ENCODE measurements at regions not wholly inside any gene's neighbourhood (a gene's known extent, or its start where the extent isn't known, plus 50 kb on each side); places are given as distances from the start of the nearest gene placed in this dataset.

- ATAC-seq (ENCODE audit: insufficient read depth, low FRiP score) (no peak), DNase-seq (no peak)
- Histone ChIP-seq H3K9ac (ENCODE audit: insufficient read depth in 1 of 2, low read length in 2 of 2) (no peak overlapping the region), H3K4me3 (no peak overlapping the region), H3K4me1 (ENCODE audit: control insufficient read depth in 5 of 5, insufficient read depth in 5 of 5, low read length in 5 of 5) (peaks cover 0 to under 1% (median 0%) of the 10 kb centered on the region in 5 donors), H3K27me3 (ENCODE audit: control insufficient read depth in 3 of 3, insufficient read depth in 3 of 3, low read length in 2 of 3) (no peaks in the 10 kb centered on the region), H3K9me3 (ENCODE audit: control insufficient read depth in 4 of 4, insufficient read depth in 3 of 4, low read length in 3 of 4) (peaks cover 0 to under 1% (median 0%) of the 10 kb centered on the region in 4 donors), H3K27ac (ENCODE audit: low read depth in 1 of 2, low read length in 1 of 2) (no peak overlapping the region), H3K36me3 (ENCODE audit: control insufficient read depth in 4 of 4, insufficient read depth in 4 of 4, low read length in 4 of 4) (no peaks in the 10 kb centered on the region)
- WGBS, 2 donors: 95 to 97% methylated on average over 2 of the region's 2 CpGs
- no peak for TF ChIP-seq CTCF (IDR thresholded peaks at IDR 0.05; ENCODE audit: control extremely low read depth, extremely low read depth)
Observed at GRCh38 chr9:99588747-99589146, 232.9 kb upstream of the NR4A3 start.

- Histone ChIP-seq H3K9me3 (ENCODE audit: control insufficient read depth in 4 of 4, insufficient read depth in 3 of 4, low read length in 3 of 4) (no peaks in the 10 kb centered on the region), H3K36me3 (ENCODE audit: control insufficient read depth in 4 of 4, insufficient read depth in 4 of 4, low read length in 4 of 4) (no peaks in the 10 kb centered on the region), H3K27ac (ENCODE audit: low read depth in 1 of 2, low read length in 1 of 2) (no peak overlapping the region), H3K9ac (ENCODE audit: insufficient read depth in 1 of 2, low read length in 2 of 2) (no peak overlapping the region), H3K27me3 (ENCODE audit: control insufficient read depth in 3 of 3, insufficient read depth in 3 of 3, low read length in 2 of 3) (no peaks in the 10 kb centered on the region), H3K4me3 (no peak overlapping the region), H3K4me1 (ENCODE audit: control insufficient read depth in 5 of 5, insufficient read depth in 5 of 5, low read length in 5 of 5) (peaks cover 0 to 3% (median 0%) of the 10 kb centered on the region in 5 donors)
- no peak for ATAC-seq (ENCODE audit: insufficient read depth, low FRiP score)
- no peak for DNase-seq
- no peak for TF ChIP-seq CTCF (IDR thresholded peaks at IDR 0.05; ENCODE audit: control extremely low read depth, extremely low read depth)
Observed at GRCh38 chr9:99590410-99590809, 231.3 kb upstream of the NR4A3 start.

- no peak for DNase-seq
- 11 to 41% methylated on average over 1 of the region's 1 CpG for WGBS, 2 donors
- no peak for ATAC-seq (ENCODE audit: insufficient read depth, low FRiP score)
- no peak for TF ChIP-seq CTCF (IDR thresholded peaks at IDR 0.05; ENCODE audit: control extremely low read depth, extremely low read depth)
- Histone ChIP-seq H3K9me3 (ENCODE audit: control insufficient read depth in 4 of 4, insufficient read depth in 3 of 4, low read length in 3 of 4) (no peaks in the 10 kb centered on the region), H3K9ac (ENCODE audit: insufficient read depth in 1 of 2, low read length in 2 of 2) (no peak overlapping the region), H3K4me1 (ENCODE audit: control insufficient read depth in 5 of 5, insufficient read depth in 5 of 5, low read length in 5 of 5) (peaks cover 0 to 3% (median 0%) of the 10 kb centered on the region in 5 donors), H3K27me3 (ENCODE audit: control insufficient read depth in 3 of 3, insufficient read depth in 3 of 3, low read length in 2 of 3) (no peaks in the 10 kb centered on the region), H3K27ac (ENCODE audit: low read depth in 1 of 2, low read length in 1 of 2) (no peak overlapping the region), H3K36me3 (ENCODE audit: control insufficient read depth in 4 of 4, insufficient read depth in 4 of 4, low read length in 4 of 4) (no peaks in the 10 kb centered on the region), H3K4me3 (no peak overlapping the region)
Observed at GRCh38 chr9:99590840-99591239, 230.8 kb upstream of the NR4A3 start.

DNA sequence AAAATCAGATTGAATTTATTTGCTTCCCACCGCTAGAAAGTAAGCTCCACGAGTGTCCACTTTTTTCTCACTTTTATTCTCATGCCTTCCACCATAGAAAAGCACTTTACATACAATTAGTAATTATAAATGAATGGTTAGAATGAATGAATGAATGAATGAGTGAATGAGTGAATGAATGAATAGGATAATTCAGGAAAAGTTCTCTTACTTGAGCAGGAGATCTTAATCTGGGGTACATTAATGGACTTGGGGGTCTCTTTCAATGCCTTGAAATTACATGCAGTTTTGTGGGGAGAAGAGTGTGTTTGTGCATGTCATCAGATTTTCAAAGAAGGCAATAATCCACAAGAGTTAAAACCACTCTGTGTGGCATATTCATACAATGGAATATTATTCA is 229.9 kb upstream of the NR4A3 start:
- TF ChIP-seq CTCF (IDR thresholded peaks at IDR 0.05; ENCODE audit: control extremely low read depth, extremely low read depth): no peak
- Histone ChIP-seq H3K4me3 (no peak overlapping the region), H3K9ac (ENCODE audit: insufficient read depth in 1 of 2, low read length in 2 of 2) (no peak overlapping the region), H3K9me3 (ENCODE audit: control insufficient read depth in 4 of 4, insufficient read depth in 3 of 4, low read length in 3 of 4) (no peaks in the 10 kb centered on the region), H3K27ac (ENCODE audit: low read depth in 1 of 2, low read length in 1 of 2) (no peak overlapping the region), H3K27me3 (ENCODE audit: control insufficient read depth in 3 of 3, insufficient read depth in 3 of 3, low read length in 2 of 3) (no peaks in the 10 kb centered on the region), H3K36me3 (ENCODE audit: control insufficient read depth in 4 of 4, insufficient read depth in 4 of 4, low read length in 4 of 4) (no peaks in the 10 kb centered on the region), H3K4me1 (ENCODE audit: control insufficient read depth in 5 of 5, insufficient read depth in 5 of 5, low read length in 5 of 5) (peaks cover 0 to 3% (median 0%) of the 10 kb centered on the region in 5 donors)
- WGBS, 2 donors: 95 to 99% methylated on average over 2 of the region's 2 CpGs
- DNase-seq (no peak), ATAC-seq (ENCODE audit: insufficient read depth, low FRiP score) (no peak)
